H9 (cell line): ENCODE measurements at regions not wholly inside any gene's neighbourhood (a gene's known extent, or its start where the extent isn't known, plus 50 kb on each side); places are given as distances from the start of the nearest gene placed in this dataset.

Experiments
- DNase-seq: peaks from one replicate; pipeline ENCODE4 v3.0.0-alpha.2; 2017
- H2AFZ ChIP-seq: one replicate; pipeline ENCODE4 v1.6.1; 2013; ENCODE audit warnings: mild to moderate bottlenecking, low read length, control low read depth, moderate library complexity
- H2AK5ac ChIP-seq: 2 replicates; pipeline ENCODE4 v1.6.1; 2013; ENCODE audit warnings: low read length, control low read depth, mixed read lengths; ENCODE audit not compliant: insufficient read length
- H2BK120ac ChIP-seq: one replicate; pipeline ENCODE4 v1.6.1; 2013; ENCODE audit warnings: low read depth, mild to moderate bottlenecking, low read length, control low read depth, inconsistent platforms; ENCODE audit not compliant: poor library complexity, severe bottlenecking
- H2BK12ac ChIP-seq: 2 replicates; pipeline ENCODE4 v1.6.1; 2013; ENCODE audit warnings: low read length, control low read depth, mixed read lengths, low read depth; ENCODE audit not compliant: insufficient read length
- H2BK15ac ChIP-seq: 2 replicates; pipeline ENCODE4 v1.6.1; 2013; ENCODE audit warnings: low read depth, low read length, control low read depth
- H2BK20ac ChIP-seq: one replicate; pipeline ENCODE4 v1.6.1; 2013; ENCODE audit warnings: low read depth, mild to moderate bottlenecking, low read length, control low read depth, inconsistent platforms; ENCODE audit not compliant: poor library complexity, severe bottlenecking
- H2BK5ac ChIP-seq: 2 replicates; pipeline ENCODE4 v1.6.1; 2013; ENCODE audit warnings: low read length, control low read depth, mixed read lengths; ENCODE audit not compliant: insufficient read length
- H3K14ac ChIP-seq: 2 replicates; pipeline ENCODE4 v1.6.1; 2013; ENCODE audit warnings: low read length, control low read depth; ENCODE audit not compliant: insufficient read depth
- H3K18ac ChIP-seq: 2 replicates; pipeline ENCODE4 v1.6.1; 2013; ENCODE audit warnings: low read depth, mild to moderate bottlenecking, mixed read lengths, low read length, control low read depth; ENCODE audit not compliant: insufficient read length
- H3K23ac ChIP-seq: 2 replicates; pipeline ENCODE4 v1.6.1; 2013; ENCODE audit warnings: low read length, control low read depth, mixed read lengths, low read depth; ENCODE audit not compliant: insufficient read length
- H3K23me2 ChIP-seq: 2 replicates; pipeline ENCODE4 v1.6.1; 2013; ENCODE audit warnings: low read depth, mild to moderate bottlenecking, mixed read lengths, low read length, control low read depth; ENCODE audit not compliant: insufficient read length, poor library complexity, severe bottlenecking
- H3K27ac ChIP-seq: 2 replicates; pipeline ENCODE4 v1.5.1; 2013; ENCODE audit warnings: low read length, control low read depth, mixed read lengths, low read depth; ENCODE audit not compliant: insufficient read length
- H3K27me3 ChIP-seq: 2 replicates; pipeline ENCODE4 v1.6.1; 2013; ENCODE audit warnings: low read length, control low read depth, inconsistent platforms; ENCODE audit not compliant: insufficient read depth
- H3K4ac ChIP-seq: 2 replicates; pipeline ENCODE4 v1.6.1; 2013; ENCODE audit warnings: low read depth, mild to moderate bottlenecking, control low read depth, inconsistent platforms, low read length, moderate library complexity
- H3K4me1 ChIP-seq: 2 replicates; pipeline ENCODE4 v1.6.1; 2013; ENCODE audit warnings: low read length, control low read depth, inconsistent platforms; ENCODE audit not compliant: insufficient read depth
- H3K4me2 ChIP-seq: 2 replicates; pipeline ENCODE4 v1.6.1; 2013; ENCODE audit warnings: low read length, control low read depth, mixed read lengths; ENCODE audit not compliant: insufficient read length, insufficient read depth
- H3K56ac ChIP-seq: 2 replicates; pipeline ENCODE4 v1.6.1; 2013; ENCODE audit warnings: low read depth, mild to moderate bottlenecking, mixed read lengths, low read length, control low read depth; ENCODE audit not compliant: insufficient read length
- H3K79me1 ChIP-seq: 2 replicates; pipeline ENCODE4 v1.6.1; 2013; ENCODE audit warnings: low read depth, mild to moderate bottlenecking, moderate library complexity, low read length, control low read depth, inconsistent platforms; ENCODE audit not compliant: insufficient read depth, poor library complexity, severe bottlenecking
- H3K79me2 ChIP-seq: 2 replicates; pipeline ENCODE4 v1.6.1; 2013; ENCODE audit warnings: low read length, control low read depth, inconsistent platforms; ENCODE audit not compliant: insufficient read depth
- H3K9ac ChIP-seq: 2 replicates; pipeline ENCODE4 v1.6.1; 2013; ENCODE audit warnings: low read length, control low read depth, mixed read lengths; ENCODE audit not compliant: insufficient read length; ENCODE audit errors: extremely low read depth
- H3K9me3 ChIP-seq: one replicate; pipeline ENCODE4 v1.6.1; 2013; ENCODE audit warnings: low read depth, low read length, inconsistent platforms; ENCODE audit not compliant: control insufficient read depth
- H3T11ph ChIP-seq: one replicate; pipeline ENCODE4 v1.6.1; 2013; ENCODE audit warnings: mild to moderate bottlenecking, low read length, control low read depth, inconsistent platforms
- H4K20me1 ChIP-seq: one replicate; pipeline ENCODE4 v1.6.1; 2013; ENCODE audit not compliant: control insufficient read depth, insufficient read length, insufficient read depth
- H4K5ac ChIP-seq: 2 replicates; pipeline ENCODE4 v1.6.1; 2013; ENCODE audit warnings: low read depth, mild to moderate bottlenecking, mixed read lengths, low read length, control low read depth; ENCODE audit not compliant: insufficient read length
- H4K8ac ChIP-seq: replicated peaks from 2 replicates; pipeline ENCODE4 v1.6.1; 2013; ENCODE audit warnings: low read length, control low read depth, mixed read lengths, low read depth; ENCODE audit not compliant: insufficient read length
- H4K91ac ChIP-seq: 2 replicates; pipeline ENCODE4 v1.6.1; 2013; ENCODE audit warnings: low read depth, mild to moderate bottlenecking, moderate library complexity, mixed read lengths, low read length, control low read depth; ENCODE audit not compliant: insufficient read length
- H3K27ac Mint-ChIP-seq, 3 experiments: 2 replicates in 2 of 3; 3 replicates in 1 of 3; pipeline ENCODE4 v1.8.0; 2020 to 2021; ENCODE audit warnings: mixed read lengths in 3 of 3, mild to moderate bottlenecking in 1 of 3, moderate library complexity in 1 of 3
- H3K27me3 Mint-ChIP-seq: 2 replicates; pipeline ENCODE4 v1.8.0; 2021; ENCODE audit warnings: low read depth, mild to moderate bottlenecking, moderate library complexity, mixed read lengths
- H3K36me3 Mint-ChIP-seq, 3 experiments: 2 replicates in 2 of 3; 3 replicates in 1 of 3; pipeline ENCODE4 v1.8.0; 2020 to 2021; ENCODE audit warnings: low read depth in 3 of 3, mixed read lengths in 3 of 3; ENCODE audit not compliant: insufficient read depth in 1 of 3
- H3K4me1 Mint-ChIP-seq, 2 experiments: 2 replicates each; pipeline ENCODE4 v1.8.0; 2020; ENCODE audit warnings: mixed read lengths in 2 of 2
- H3K4me3 Mint-ChIP-seq, 2 experiments: 2 replicates in 1 of 2; 3 replicates in 1 of 2; pipeline ENCODE4 v1.8.0; 2020 to 2021; ENCODE audit warnings: mild to moderate bottlenecking in 2 of 2, mixed read lengths in 2 of 2, moderate library complexity in 1 of 2
- H3K9me3 Mint-ChIP-seq, 2 experiments: 2 replicates in 1 of 2; 3 replicates in 1 of 2; pipeline ENCODE4 v1.8.0; 2020; ENCODE audit warnings: mild to moderate bottlenecking in 2 of 2, mixed read lengths in 2 of 2, moderate library complexity in 1 of 2
- WGBS: extraction: QIAGEN DNeasy Blood & Tissue Kit; methylation state at CpG from one replicate; pipeline ENCODE4 v1.1.7; 2013; ENCODE audit warnings: missing lambda C conversion rate, low lambda C conversion rate, mixed read lengths; ENCODE audit not compliant: insufficient read length; ENCODE audit errors: extremely low coverage; 5-methylcytosine and 5-hydroxymethylcytosine counted together
- TF ChIP-seq, protein P1 (sequence below): fragments of 200-600 bp; sonication (generic); conservative IDR thresholded peaks from 3 replicates; pipeline ENCODE4 v1.8.0; 2021; ENCODE audit warnings: antibody characterized with exemption, mild to moderate bottlenecking

DNA sequence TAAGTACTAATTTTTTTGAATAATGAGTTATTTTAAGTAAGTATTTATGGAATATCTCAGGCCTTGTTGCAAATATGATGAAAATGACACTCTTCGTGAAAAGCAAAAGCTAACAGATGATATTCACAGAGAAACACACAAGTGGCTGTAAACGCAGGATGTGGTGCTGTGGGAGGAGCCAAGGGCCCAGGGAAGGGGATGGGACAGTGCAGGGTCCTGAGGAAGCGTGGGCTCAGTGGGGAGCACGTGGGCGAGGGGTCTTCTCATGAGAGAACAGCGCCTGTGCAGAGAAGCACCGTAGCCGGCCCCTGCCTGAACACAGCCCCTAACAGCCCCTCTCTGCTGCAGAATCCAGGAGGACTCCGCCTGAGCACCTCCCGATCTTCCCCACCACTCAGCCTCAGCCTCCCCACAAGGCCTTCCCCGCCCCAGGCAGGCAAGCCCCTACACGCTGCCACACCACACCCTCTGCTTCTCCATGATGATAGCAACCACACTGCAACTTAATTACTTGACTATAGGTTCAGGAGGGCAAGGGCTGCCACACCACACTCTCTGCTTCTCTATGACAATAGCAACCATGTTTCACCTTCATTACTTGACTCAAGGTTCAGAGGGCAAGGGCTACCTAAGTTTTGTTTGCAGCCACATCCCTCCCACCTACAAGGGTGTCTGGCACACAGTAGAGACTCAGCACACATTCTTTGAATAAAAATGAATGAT, 152.6 kb upstream of the RNF32 start:
- H3K9ac ChIP-seq: no peak overlapping the region
- H3K23ac ChIP-seq: no peak overlapping the region
- no peaks in the 10 kb centered on the region for H3K9me3 ChIP-seq
- H3K56ac ChIP-seq: no peak overlapping the region
- H3K27me3 ChIP-seq: no peaks in the 10 kb centered on the region
- no peaks in the 10 kb centered on the region for H3K4me1 ChIP-seq
- no peak overlapping the region for H4K91ac ChIP-seq
- H4K5ac ChIP-seq: no peak overlapping the region
- H3K4ac ChIP-seq: no peak overlapping the region
- H2BK120ac ChIP-seq: no peak overlapping the region
- no peaks in the 10 kb centered on the region for H3K79me2 ChIP-seq
- no peak overlapping the region for H3K14ac ChIP-seq
- H3K4me2 ChIP-seq: no peak overlapping the region
- H3K4me3 Mint-ChIP-seq: no peak overlapping the region
- H2BK5ac ChIP-seq: no peak overlapping the region
- no peaks in the 10 kb centered on the region for H3K79me1 ChIP-seq
- H4K20me1 ChIP-seq: no peaks in the 10 kb centered on the region
- no CpG with 5 or more reads among the region's 12 CpGs for WGBS
- peak overlapping the region in 1 of 3 experiments; percentile 42; a peak in 2 of 7 replicates for H3K27ac Mint-ChIP-seq
- H3K4me1 Mint-ChIP-seq: peaks cover 3 to 4% of the 10 kb centered on the region in 2 experiments
- H2AK5ac ChIP-seq: no peak overlapping the region
- no peak overlapping the region for H3K27ac ChIP-seq
- no peak overlapping the region for H2BK15ac ChIP-seq
- no peak overlapping the region for H2BK12ac ChIP-seq
- no peaks in the 10 kb centered on the region for H3K9me3 Mint-ChIP-seq
- H2BK20ac ChIP-seq: no peak overlapping the region
- TF ChIP-seq, protein P1, sequence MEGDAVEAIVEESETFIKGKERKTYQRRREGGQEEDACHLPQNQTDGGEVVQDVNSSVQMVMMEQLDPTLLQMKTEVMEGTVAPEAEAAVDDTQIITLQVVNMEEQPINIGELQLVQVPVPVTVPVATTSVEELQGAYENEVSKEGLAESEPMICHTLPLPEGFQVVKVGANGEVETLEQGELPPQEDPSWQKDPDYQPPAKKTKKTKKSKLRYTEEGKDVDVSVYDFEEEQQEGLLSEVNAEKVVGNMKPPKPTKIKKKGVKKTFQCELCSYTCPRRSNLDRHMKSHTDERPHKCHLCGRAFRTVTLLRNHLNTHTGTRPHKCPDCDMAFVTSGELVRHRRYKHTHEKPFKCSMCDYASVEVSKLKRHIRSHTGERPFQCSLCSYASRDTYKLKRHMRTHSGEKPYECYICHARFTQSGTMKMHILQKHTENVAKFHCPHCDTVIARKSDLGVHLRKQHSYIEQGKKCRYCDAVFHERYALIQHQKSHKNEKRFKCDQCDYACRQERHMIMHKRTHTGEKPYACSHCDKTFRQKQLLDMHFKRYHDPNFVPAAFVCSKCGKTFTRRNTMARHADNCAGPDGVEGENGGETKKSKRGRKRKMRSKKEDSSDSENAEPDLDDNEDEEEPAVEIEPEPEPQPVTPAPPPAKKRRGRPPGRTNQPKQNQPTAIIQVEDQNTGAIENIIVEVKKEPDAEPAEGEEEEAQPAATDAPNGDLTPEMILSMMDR: no peak
- DNase-seq: no peak
- H2AFZ ChIP-seq: no peak overlapping the region
- H3K23me2 ChIP-seq: no peaks in the 10 kb centered on the region
- no peak overlapping the region for H3K18ac ChIP-seq
- peaks cover 2% of the 10 kb centered on the region for H3K27me3 Mint-ChIP-seq
- no peaks in the 10 kb centered on the region for H3K36me3 Mint-ChIP-seq
- H4K8ac ChIP-seq: no peak overlapping the region
- no peak overlapping the region for H3T11ph ChIP-seq
